ENCODE measurements at regions not wholly inside any gene's neighbourhood (a gene's known extent, or its start where the extent isn't known, plus 50 kb on each side); places are given as distances from the start of the nearest gene placed in this dataset.

DNA sequence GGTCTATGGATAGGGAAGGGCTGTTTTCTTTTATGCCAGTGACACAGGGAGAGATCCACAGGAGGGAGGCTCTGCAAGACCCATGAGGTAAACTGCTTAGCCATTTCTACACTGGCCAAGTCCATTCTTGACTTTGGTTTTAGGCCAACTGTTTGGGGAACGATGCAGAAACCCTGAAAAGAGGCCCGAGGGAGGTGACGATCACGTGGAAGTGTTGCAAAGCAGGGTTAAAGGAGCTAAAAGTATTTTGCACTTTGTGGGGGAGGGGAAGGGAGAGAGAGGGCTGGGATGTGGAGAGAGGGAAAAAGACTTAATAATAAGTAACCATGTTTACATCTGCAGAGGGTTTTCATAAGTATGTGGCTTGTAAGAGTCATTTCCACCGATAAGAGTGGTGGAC, 239.7 kb downstream of the EMX2 start:
- no peak for FAIRE-seq
- no peak for DNase-seq (ENCODE audit: low read depth)
- Histone ChIP-seq H3K27me3 (ENCODE audit: control insufficient read depth, insufficient read depth, low read length) (no peaks in the 10 kb centered on the region), H3K4me3 (ENCODE audit: low read depth, low read length) (no peak overlapping the region), H3K36me3 (ENCODE audit: control insufficient read depth, insufficient read depth, low read length) (no peaks in the 10 kb centered on the region)
- TF ChIP-seq, protein P1, sequence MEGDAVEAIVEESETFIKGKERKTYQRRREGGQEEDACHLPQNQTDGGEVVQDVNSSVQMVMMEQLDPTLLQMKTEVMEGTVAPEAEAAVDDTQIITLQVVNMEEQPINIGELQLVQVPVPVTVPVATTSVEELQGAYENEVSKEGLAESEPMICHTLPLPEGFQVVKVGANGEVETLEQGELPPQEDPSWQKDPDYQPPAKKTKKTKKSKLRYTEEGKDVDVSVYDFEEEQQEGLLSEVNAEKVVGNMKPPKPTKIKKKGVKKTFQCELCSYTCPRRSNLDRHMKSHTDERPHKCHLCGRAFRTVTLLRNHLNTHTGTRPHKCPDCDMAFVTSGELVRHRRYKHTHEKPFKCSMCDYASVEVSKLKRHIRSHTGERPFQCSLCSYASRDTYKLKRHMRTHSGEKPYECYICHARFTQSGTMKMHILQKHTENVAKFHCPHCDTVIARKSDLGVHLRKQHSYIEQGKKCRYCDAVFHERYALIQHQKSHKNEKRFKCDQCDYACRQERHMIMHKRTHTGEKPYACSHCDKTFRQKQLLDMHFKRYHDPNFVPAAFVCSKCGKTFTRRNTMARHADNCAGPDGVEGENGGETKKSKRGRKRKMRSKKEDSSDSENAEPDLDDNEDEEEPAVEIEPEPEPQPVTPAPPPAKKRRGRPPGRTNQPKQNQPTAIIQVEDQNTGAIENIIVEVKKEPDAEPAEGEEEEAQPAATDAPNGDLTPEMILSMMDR (IDR thresholded peaks at IDR 0.05; ENCODE audit: insufficient read depth, low read length, severe bottlenecking) = no peak

DNA sequence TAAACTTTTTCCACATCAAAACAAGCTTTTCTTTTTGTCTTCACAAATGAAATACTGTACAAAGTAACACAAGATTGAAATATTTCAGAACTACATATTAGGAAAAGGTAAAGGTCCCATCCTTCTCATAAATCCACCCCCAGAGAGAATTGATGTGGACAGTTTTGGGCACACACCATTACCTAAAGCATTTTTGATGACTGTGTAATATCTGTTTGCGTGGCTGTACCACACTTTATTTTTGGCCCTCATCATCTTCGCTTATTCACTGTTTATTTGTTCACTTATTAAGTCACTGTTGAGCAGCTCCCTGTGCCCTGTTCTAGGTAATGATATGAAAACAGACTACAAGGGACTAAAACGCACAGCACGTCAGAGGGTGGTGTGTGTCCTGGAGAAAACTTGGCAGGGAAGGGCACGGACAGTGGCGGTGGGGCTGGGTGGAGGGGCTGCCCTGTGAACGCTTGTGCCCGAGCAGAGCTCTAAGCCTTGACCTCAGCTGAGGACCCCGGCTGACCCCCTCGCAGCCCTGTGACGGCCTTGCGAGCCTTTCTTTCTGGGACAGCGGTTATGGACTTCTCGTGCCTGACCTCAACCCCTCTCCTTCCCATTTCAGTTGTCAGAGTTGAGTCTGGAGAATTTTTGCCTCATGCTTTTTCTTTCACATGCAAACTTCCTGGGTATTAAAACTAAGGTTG, 241.3 kb downstream of the EMX2 start:
- H3K4me3 ChIP-seq (ENCODE audit: low read depth, low read length) = no peak overlapping the region
- H3K27me3 ChIP-seq (ENCODE audit: control insufficient read depth, insufficient read depth, low read length) = no peaks in the 10 kb centered on the region
- TF ChIP-seq, protein P1 (IDR thresholded peaks at IDR 0.05; ENCODE audit: insufficient read depth, low read length, severe bottlenecking) = no peak
- DNase-seq (ENCODE audit: low read depth) (no peak), FAIRE-seq (no peak)
- H3K36me3 ChIP-seq (ENCODE audit: control insufficient read depth, insufficient read depth, low read length) = no peaks in the 10 kb centered on the region

DNA sequence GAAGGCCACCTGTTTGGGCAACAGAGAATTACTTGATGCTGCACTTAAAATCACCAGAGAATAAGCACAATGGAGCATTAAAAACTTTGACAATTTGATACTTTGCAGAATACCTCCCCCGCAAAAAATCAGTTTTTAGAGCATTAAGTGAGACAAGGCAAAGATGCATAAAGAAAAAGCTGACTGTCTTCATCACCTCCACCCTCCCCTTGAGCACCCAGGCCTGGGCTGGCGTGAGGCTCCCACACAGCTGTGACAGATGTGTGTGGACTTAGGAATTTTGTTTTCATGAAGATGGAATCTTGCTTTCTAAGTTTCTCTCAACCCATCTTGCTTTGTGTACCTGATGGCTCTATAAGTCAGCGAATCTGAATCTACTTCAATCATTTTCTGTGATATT, 242.2 kb downstream of the EMX2 start:
- Histone ChIP-seq H3K27me3 (ENCODE audit: control insufficient read depth, insufficient read depth, low read length) (no peaks in the 10 kb centered on the region), H3K4me3 (ENCODE audit: low read depth, low read length) (no peak overlapping the region), H3K36me3 (ENCODE audit: control insufficient read depth, insufficient read depth, low read length) (no peaks in the 10 kb centered on the region)
- TF ChIP-seq, protein P1 (IDR thresholded peaks at IDR 0.05; ENCODE audit: insufficient read depth, low read length, severe bottlenecking) = no peak
- FAIRE-seq (no peak), DNase-seq (ENCODE audit: low read depth) (no peak)

DNA sequence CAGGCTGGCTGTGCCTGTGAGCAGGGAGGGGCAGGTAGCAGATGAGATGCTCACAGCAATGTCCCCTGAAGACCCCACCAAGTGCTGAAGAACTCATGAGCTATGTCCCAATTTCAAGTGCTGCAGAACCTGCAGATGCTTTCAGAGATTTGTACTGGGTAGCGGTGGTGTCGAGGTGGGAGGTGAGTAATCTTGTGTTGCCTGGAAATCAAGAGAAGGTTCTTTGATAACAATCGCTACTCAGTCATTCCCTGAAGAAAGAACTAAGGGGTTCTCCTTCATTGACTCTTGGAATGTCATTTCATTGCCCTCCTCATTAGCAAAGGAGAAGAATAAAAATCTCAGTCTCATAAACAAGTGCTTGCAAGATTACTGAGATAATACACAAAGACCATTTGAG, 246.4 kb downstream of the EMX2 start:
- FAIRE-seq = no peak
- TF ChIP-seq, protein P1 (IDR thresholded peaks at IDR 0.05; ENCODE audit: insufficient read depth, low read length, severe bottlenecking) = no peak

DNA sequence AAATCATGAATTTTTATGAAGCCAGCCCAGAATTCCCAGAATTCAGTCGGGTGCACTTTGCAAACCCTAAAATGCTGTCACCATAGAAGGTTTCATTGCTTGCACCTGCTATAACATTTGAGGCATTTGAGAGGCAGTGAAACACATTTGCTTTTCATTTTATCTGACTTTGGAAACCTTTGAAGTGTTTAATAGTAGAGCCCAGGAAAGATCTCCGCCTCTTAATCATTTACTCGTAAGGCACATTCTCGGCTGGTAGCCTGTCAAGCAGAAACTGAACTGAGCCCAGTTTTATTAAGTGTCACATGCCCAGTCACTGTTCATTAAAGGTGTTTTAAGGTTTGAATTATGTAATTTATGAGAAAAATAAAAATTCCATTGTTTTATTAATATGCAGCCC, 247.6 kb downstream of the EMX2 start:
- no peak for FAIRE-seq
- no peak for DNase-seq (ENCODE audit: low read depth)
- TF ChIP-seq, protein P1 (IDR thresholded peaks at IDR 0.05; ENCODE audit: insufficient read depth, low read length, severe bottlenecking) = no peak
- no peaks in the 10 kb centered on the region for H3K36me3 ChIP-seq (ENCODE audit: control insufficient read depth, insufficient read depth, low read length)
- no peaks in the 10 kb centered on the region for H3K27me3 ChIP-seq (ENCODE audit: control insufficient read depth, insufficient read depth, low read length)
- no peak overlapping the region for H3K4me3 ChIP-seq (ENCODE audit: low read depth, low read length)

More for the DNA sequence above, 246.4 kb downstream of the EMX2 start:
- no peaks in the 10 kb centered on the region for H3K27me3 ChIP-seq (ENCODE audit: control insufficient read depth, insufficient read depth, low read length)
- no peak for DNase-seq (ENCODE audit: low read depth)
- no peaks in the 10 kb centered on the region for H3K36me3 ChIP-seq (ENCODE audit: control insufficient read depth, insufficient read depth, low read length)
- H3K4me3 ChIP-seq (ENCODE audit: low read depth, low read length) = no peak overlapping the region

DNA sequence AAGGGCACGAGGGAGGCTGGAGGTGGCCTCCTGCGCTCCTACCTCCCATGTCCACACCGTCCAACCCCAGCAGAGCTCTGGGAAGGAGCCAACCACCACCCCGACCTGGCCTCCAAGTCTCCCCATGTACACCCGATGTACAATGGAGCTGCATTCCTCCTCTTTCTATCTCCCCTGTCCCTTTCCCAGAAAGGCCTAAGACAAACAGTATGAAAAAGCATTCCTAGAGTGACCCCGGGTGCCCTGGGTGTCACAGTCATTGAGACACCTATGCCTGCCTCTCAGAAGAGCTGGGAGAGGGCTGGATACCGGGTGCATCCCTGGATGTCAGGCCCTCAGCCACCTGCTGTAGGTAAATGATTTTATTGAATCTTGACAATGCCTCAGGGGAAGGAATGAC, 248.1 kb downstream of the EMX2 start:
- no peak overlapping the region for H3K4me3 ChIP-seq (ENCODE audit: low read depth, low read length)
- H3K27me3 ChIP-seq (ENCODE audit: control insufficient read depth, insufficient read depth, low read length) = no peaks in the 10 kb centered on the region
- no peaks in the 10 kb centered on the region for H3K36me3 ChIP-seq (ENCODE audit: control insufficient read depth, insufficient read depth, low read length)
- TF ChIP-seq, protein P1 (IDR thresholded peaks at IDR 0.05; ENCODE audit: insufficient read depth, low read length, severe bottlenecking) = no peak
- FAIRE-seq (no peak), DNase-seq (ENCODE audit: low read depth) (no peak)
